Activated naive CD4-positive, alpha-beta T cell treated with anti-CD3 and anti-CD28 coated beads, Interleukin-2, amount 10 ng/mL, durations not matched to agents 7 days and 5 days (primary cell): ENCODE measurements at regions not wholly inside any gene's neighbourhood (a gene's known extent, or its start where the extent isn't known, plus 50 kb on each side); places are given as distances from the start of the nearest gene placed in this dataset.
"Not testable (repeated sequence)": the region's sequence is repeated elsewhere in the genome, so short reads cannot be mapped to it uniquely, and the experiment has no call there.

Source experiments
- CTCF ChIA-PET: fragments of 350-600 bp; sonication (Branson Sonifier 250); formaldehyde crosslinking; loops from one replicate; lab custom pipeline; 2021; ENCODE audit warnings: antibody characterized with exemption; lab: Charles Lee
- DNase-seq: peaks from one replicate; pipeline ENCODE4 v3.0.0-alpha.2; 2020
- H3K27ac Mint-ChIP-seq: one replicate; pipeline ENCODE4 v1.8.0; 2021; ENCODE audit warnings: mild to moderate bottlenecking, moderate library complexity, mixed read lengths
- H3K27me3 Mint-ChIP-seq: one replicate; pipeline ENCODE4 v1.8.0; 2021; ENCODE audit warnings: mild to moderate bottlenecking, mixed read lengths
- H3K36me3 Mint-ChIP-seq: one replicate; pipeline ENCODE4 v1.8.0; 2021; ENCODE audit warnings: mixed read lengths
- H3K4me1 Mint-ChIP-seq: one replicate; pipeline ENCODE4 v1.8.0; 2021; ENCODE audit warnings: mixed read lengths
- H3K4me3 Mint-ChIP-seq: one replicate; pipeline ENCODE4 v1.8.0; 2021; ENCODE audit warnings: mild to moderate bottlenecking, moderate library complexity, mixed read lengths
- H3K9me3 Mint-ChIP-seq: one replicate; pipeline ENCODE4 v1.8.0; 2021; ENCODE audit warnings: mixed read lengths

GRCh38 chr1:8241417-8242014 lies 76.4 kb upstream of the SLC45A1 start:
- no peak overlapping the region for H3K27ac Mint-ChIP-seq
- CTCF ChIA-PET, result interaction anchor here (1.4 kb wide), 1 partner anchor 226 kb away, joined by 3 read pairs; no protein-coding TSS in a partner anchor
- no peak overlapping the region for H3K4me3 Mint-ChIP-seq

GRCh38 chr1:8239306-8240023 lies 78.4 kb upstream of the SLC45A1 start:
- CTCF ChIA-PET, result interaction anchor here (0.8 to 1.3 kb wide), 5 partner anchors 28 to 259 kb away, joined by 3 to 5 read pairs (median 3); no protein-coding TSS in a partner anchor
- Mint-ChIP-seq H3K27ac (no peak overlapping the region), H3K27me3 (peaks cover 21% of the 10 kb centered on the region), H3K4me1 (peaks cover 4% of the 10 kb centered on the region), H3K4me3 (no peak overlapping the region), H3K9me3 (no peaks in the 10 kb centered on the region), H3K36me3 (no peaks in the 10 kb centered on the region)
- no peak for DNase-seq

More at GRCh38 chr1:8241417-8242014, 76.4 kb upstream of the SLC45A1 start:
- Mint-ChIP-seq H3K36me3 (no peaks in the 10 kb centered on the region), H3K9me3 (no peaks in the 10 kb centered on the region), H3K27me3 (peaks cover 13% of the 10 kb centered on the region), H3K4me1 (peaks cover 4% of the 10 kb centered on the region)
- DNase-seq, result no peak

- DNase-seq, result no peak
- no peak overlapping the region for H3K4me3 Mint-ChIP-seq
- no peak overlapping the region for H3K27ac Mint-ChIP-seq
- H3K9me3 Mint-ChIP-seq, result no peaks in the 10 kb centered on the region
- H3K4me1 Mint-ChIP-seq, result peaks cover 4% of the 10 kb centered on the region
- peaks cover 22% of the 10 kb centered on the region for H3K27me3 Mint-ChIP-seq
- no peaks in the 10 kb centered on the region for H3K36me3 Mint-ChIP-seq
- CTCF ChIA-PET, result interaction anchor here (0.8 to 1.3 kb wide), 4 partner anchors 58 to 259 kb away, joined by 3 to 5 read pairs (median 4); no protein-coding TSS in a partner anchor
Observed at GRCh38 chr1:8239039-8239305, 78.9 kb upstream of the SLC45A1 start.

GRCh38 chr1:8238141-8239038 lies 79.5 kb upstream of the SLC45A1 start:
- no peak for DNase-seq
- Mint-ChIP-seq H3K36me3 (no peaks in the 10 kb centered on the region), H3K4me3 (no peak overlapping the region), H3K9me3 (no peaks in the 10 kb centered on the region), H3K4me1 (peaks cover 4% of the 10 kb centered on the region), H3K27me3 (peaks cover 22% of the 10 kb centered on the region), H3K27ac (no peak overlapping the region)
- CTCF ChIA-PET, result interaction anchor here (0.6 to 1.3 kb wide), 6 partner anchors 58 to 258 kb away, joined by 3 to 5 read pairs (median 3); no protein-coding TSS in a partner anchor

GRCh38 chr1:8232036-8232757 lies 85.7 kb upstream of the SLC45A1 start:
- Mint-ChIP-seq H3K27ac (no peak overlapping the region), H3K36me3 (peaks cover 2% of the 10 kb centered on the region), H3K4me1 (no peaks in the 10 kb centered on the region), H3K27me3 (peaks cover 48% of the 10 kb centered on the region), H3K9me3 (peaks cover 3% of the 10 kb centered on the region), H3K4me3 (no peak overlapping the region)
- DNase-seq, result no peak
- CTCF ChIA-PET, result no interaction called here

GRCh38 chr1:8230292-8230621 lies 87.7 kb upstream of the SLC45A1 start:
- Mint-ChIP-seq H3K9me3 (peaks cover 5% of the 10 kb centered on the region), H3K4me1 (peaks cover under 1% of the 10 kb centered on the region), H3K27me3 (peaks cover 63% of the 10 kb centered on the region), H3K4me3 (no peak overlapping the region), H3K36me3 (peaks cover 2% of the 10 kb centered on the region), H3K27ac (no peak overlapping the region)
- CTCF ChIA-PET, result no interaction called here
- no peak for DNase-seq

- Mint-ChIP-seq H3K4me3 (no peak overlapping the region), H3K27me3 (peaks cover 66% of the 10 kb centered on the region), H3K27ac (no peak overlapping the region), H3K9me3 (peaks cover 5% of the 10 kb centered on the region), H3K36me3 (peaks cover 2% of the 10 kb centered on the region), H3K4me1 (peaks cover 12% of the 10 kb centered on the region)
- no peak for DNase-seq
- CTCF ChIA-PET, result no interaction called here
Observed at GRCh38 chr1:8228253-8228652, 89.7 kb upstream of the SLC45A1 start.

- Mint-ChIP-seq H3K4me1 (peaks cover 12% of the 10 kb centered on the region), H3K27me3 (peaks cover 70% of the 10 kb centered on the region)
- H3K36me3 Mint-ChIP-seq, DNase-seq, H3K9me3 Mint-ChIP-seq, CTCF ChIA-PET, H3K27ac Mint-ChIP-seq, H3K4me3 Mint-ChIP-seq: not testable (repeated sequence)
Observed at GRCh38 chr1:8227674-8228073, 90.2 kb upstream of the SLC45A1 start.

GRCh38 chr1:8226747-8227146 lies 91.2 kb upstream of the SLC45A1 start:
- DNase-seq, result no peak
- H3K27ac Mint-ChIP-seq, result no peak overlapping the region
- H3K27me3 Mint-ChIP-seq, result peaks cover 65% of the 10 kb centered on the region
- peaks cover 5% of the 10 kb centered on the region for H3K9me3 Mint-ChIP-seq
- CTCF ChIA-PET, result no interaction called here
- H3K4me1 Mint-ChIP-seq, result peaks cover 12% of the 10 kb centered on the region
- peaks cover 2% of the 10 kb centered on the region for H3K36me3 Mint-ChIP-seq
- no peak overlapping the region for H3K4me3 Mint-ChIP-seq

- H3K36me3 Mint-ChIP-seq, CTCF ChIA-PET, H3K4me3 Mint-ChIP-seq, H3K27ac Mint-ChIP-seq, H3K9me3 Mint-ChIP-seq, DNase-seq: not testable (repeated sequence)
- Mint-ChIP-seq H3K27me3 (peaks cover 70% of the 10 kb centered on the region), H3K4me1 (peaks cover 12% of the 10 kb centered on the region)
Observed at GRCh38 chr1:8226024-8226423, 91.9 kb upstream of the SLC45A1 start.

GRCh38 chr1:8223526-8223925 lies 94.4 kb upstream of the SLC45A1 start:
- Mint-ChIP-seq H3K4me3 (no peak overlapping the region), H3K27me3 (peaks cover 79% of the 10 kb centered on the region), H3K9me3 (peaks cover 5% of the 10 kb centered on the region), H3K36me3 (peaks cover 2% of the 10 kb centered on the region), H3K27ac (no peak overlapping the region), H3K4me1 (peaks cover 12% of the 10 kb centered on the region)
- no peak for DNase-seq
- CTCF ChIA-PET, result no interaction called here

GRCh38 chr1:8222789-8223188 lies 95.1 kb upstream of the SLC45A1 start:
- H3K9me3 Mint-ChIP-seq, result peaks cover 5% of the 10 kb centered on the region
- H3K4me1 Mint-ChIP-seq, result peaks cover 12% of the 10 kb centered on the region
- H3K27me3 Mint-ChIP-seq, result peaks cover 79% of the 10 kb centered on the region
- DNase-seq, result no peak
- H3K36me3 Mint-ChIP-seq, result peaks cover 1% of the 10 kb centered on the region
- no peak overlapping the region for H3K4me3 Mint-ChIP-seq
- H3K27ac Mint-ChIP-seq, result no peak overlapping the region
- CTCF ChIA-PET, result no interaction called here

- Mint-ChIP-seq H3K9me3 (no peaks in the 10 kb centered on the region), H3K36me3 (no peaks in the 10 kb centered on the region), H3K27ac (no peak overlapping the region), H3K4me3 (no peak overlapping the region), H3K27me3 (peaks cover 84% of the 10 kb centered on the region), H3K4me1 (peaks cover 10% of the 10 kb centered on the region)
- DNase-seq, result no peak
- CTCF ChIA-PET, result no interaction called here
Observed at GRCh38 chr1:8219530-8219929, 98.4 kb upstream of the SLC45A1 start.
